ENCODE measurements at regions not wholly inside any gene's neighbourhood (a gene's known extent, or its start where the extent isn't known, plus 50 kb on each side); places are given as distances from the start of the nearest gene placed in this dataset.

- no peak for DNase-seq
- no peak overlapping the region for H3K4me3 ChIP-seq (ENCODE audit: low read depth, low read length)
- no peak overlapping the region for H3K27ac ChIP-seq
- no peak for TF ChIP-seq CTCF (IDR thresholded peaks at IDR 0.05; ENCODE audit: low read depth, low read length, missing control alignments)
- no peaks in the 10 kb centered on the region for H3K36me3 ChIP-seq (replicated peaks)
- in situ Hi-C loops (cut with HindIII; ENCODE audit: low pct_ligation_motif_present, low sequenced_read_pairs), result no loop called here
- no peaks in the 10 kb centered on the region for H3K27me3 ChIP-seq (replicated peaks)
Measured at GRCh38 chr4:173821036-173821435, 291.0 kb upstream of the HAND2 start.

- DNase-seq, result no peak
- in situ Hi-C loops (cut with HindIII; ENCODE audit: low pct_ligation_motif_present, low sequenced_read_pairs), result no loop called here
- H3K27me3 ChIP-seq (replicated peaks), result no peaks in the 10 kb centered on the region
Measured at GRCh38 chr4:173807347-173807746, 277.3 kb upstream of the HAND2 start.

GRCh38 chr4:173805884-173806283, 275.9 kb upstream of the HAND2 start:
- Histone ChIP-seq H3K36me3 (replicated peaks) (no peaks in the 10 kb centered on the region), H3K27me3 (replicated peaks) (no peaks in the 10 kb centered on the region), H3K27ac (no peak overlapping the region), H3K4me3 (ENCODE audit: low read depth, low read length) (no peak overlapping the region)
- in situ Hi-C loops (cut with HindIII; ENCODE audit: low pct_ligation_motif_present, low sequenced_read_pairs), result no loop called here
- DNase-seq, result no peak
- TF ChIP-seq CTCF (IDR thresholded peaks at IDR 0.05; ENCODE audit: low read depth, low read length, missing control alignments), result no peak

More at GRCh38 chr4:173807347-173807746, 277.3 kb upstream of the HAND2 start:
- Histone ChIP-seq H3K36me3 (replicated peaks) (no peaks in the 10 kb centered on the region), H3K27ac (no peak overlapping the region), H3K4me3 (ENCODE audit: low read depth, low read length) (no peak overlapping the region)
- TF ChIP-seq CTCF (IDR thresholded peaks at IDR 0.05; ENCODE audit: low read depth, low read length, missing control alignments), result no peak

GRCh38 chr4:173802662-173803022, 272.6 kb upstream of the HAND2 start:
- Histone ChIP-seq H3K27me3 (replicated peaks) (no peaks in the 10 kb centered on the region), H3K27ac (no peak overlapping the region), H3K36me3 (replicated peaks) (no peaks in the 10 kb centered on the region), H3K4me3 (ENCODE audit: low read depth, low read length) (no peak overlapping the region)
- no peak for TF ChIP-seq CTCF (IDR thresholded peaks at IDR 0.05; ENCODE audit: low read depth, low read length, missing control alignments)
- in situ Hi-C loops (cut with HindIII; ENCODE audit: low pct_ligation_motif_present, low sequenced_read_pairs), result no loop called here
- no peak for DNase-seq

GRCh38 chr4:173801876-173802661, 272.0 kb upstream of the HAND2 start:
- no peaks in the 10 kb centered on the region for H3K27me3 ChIP-seq (replicated peaks)
- H3K27ac ChIP-seq, result no peak overlapping the region
- no peak overlapping the region for H3K4me3 ChIP-seq (ENCODE audit: low read depth, low read length)
- in situ Hi-C loops (cut with HindIII; ENCODE audit: low pct_ligation_motif_present, low sequenced_read_pairs), result no loop called here
- no peaks in the 10 kb centered on the region for H3K36me3 ChIP-seq (replicated peaks)
- no peak for TF ChIP-seq CTCF (IDR thresholded peaks at IDR 0.05; ENCODE audit: low read depth, low read length, missing control alignments)
- DNase-seq, result no peak

GRCh38 chr4:173801361-173801760, 271.3 kb upstream of the HAND2 start:
- no peak for TF ChIP-seq CTCF (IDR thresholded peaks at IDR 0.05; ENCODE audit: low read depth, low read length, missing control alignments)
- in situ Hi-C loops (cut with HindIII; ENCODE audit: low pct_ligation_motif_present, low sequenced_read_pairs), result no loop called here
- Histone ChIP-seq H3K36me3 (replicated peaks) (no peaks in the 10 kb centered on the region), H3K27me3 (replicated peaks) (no peaks in the 10 kb centered on the region), H3K4me3 (ENCODE audit: low read depth, low read length) (no peak overlapping the region), H3K27ac (no peak overlapping the region)
- DNase-seq, result no peak

Measured in brain microvascular endothelial cell (primary cell).